Spleen (tissue), 11 donors: ENCODE measurements at regions not wholly inside any gene's neighbourhood (a gene's known extent, or its start where the extent isn't known, plus 50 kb on each side); places are given as distances from the start of the nearest gene placed in this dataset.

Experiments used
- DNase-seq: peaks from one replicate; pipeline ENCODE4 v3.0.0-alpha.2; 2020
- H3K27ac ChIP-seq, 8 donors: fragments of 200-600 bp; sonication (generic) in 7 of 8; 1 replicate in 4 of 8; 2 replicates in 4 of 8; pipeline versions ENCODE4 v1.5.0 to v1.8.0; 2016 to 2021; ENCODE audit warnings: inconsistent platforms in 4 of 8, mild to moderate bottlenecking in 4 of 8, moderate library complexity in 1 of 8
- H3K27me3 ChIP-seq, 7 donors: fragments of 200-600 bp; sonication (generic) in 6 of 7; replicated peaks in 1 of 7; 1 replicate in 4 of 7; 2 replicates in 3 of 7; pipeline versions ENCODE4 v1.5.0 to v1.8.0; 2016 to 2021; ENCODE audit warnings: inconsistent platforms in 3 of 7, mild to moderate bottlenecking in 1 of 7
- H3K36me3 ChIP-seq, 6 donors: fragments of 200-600 bp; sonication (generic) in 5 of 6; 1 replicate in 4 of 6; 2 replicates in 2 of 6; pipeline versions ENCODE4 v1.5.0 to v1.8.0; 2016 to 2021; ENCODE audit warnings: inconsistent platforms in 2 of 6
- H3K4me1 ChIP-seq, 6 donors: fragments of 200-600 bp; sonication (generic) in 5 of 6; 1 replicate in 3 of 6; 2 replicates in 3 of 6; pipeline versions ENCODE4 v1.5.0 to v1.8.0; 2016 to 2021; ENCODE audit warnings: inconsistent platforms in 3 of 6
- H3K4me3 ChIP-seq, 8 donors: fragments of 200-600 bp; sonication (generic) in 7 of 8; 1 replicate in 4 of 8; 2 replicates in 4 of 8; pipeline versions ENCODE4 v1.5.0 to v1.8.0; 2016 to 2021; ENCODE audit warnings: inconsistent platforms in 4 of 8, mild to moderate bottlenecking in 4 of 8, moderate library complexity in 2 of 8
- H3K9me3 ChIP-seq, 8 donors: fragments of 200-600 bp; sonication (generic) in 7 of 8; 1 replicate in 4 of 8; 2 replicates in 4 of 8; pipeline versions ENCODE4 v1.5.0 to v1.8.0; 2016 to 2021; ENCODE audit warnings: inconsistent platforms in 4 of 8
- POLR2A ChIP-seq, 3 donors: fragments of 450-650 bp; IDR thresholded peaks; one replicate each; pipeline ENCODE4 v1.5.1; 2017; ENCODE audit warnings: antibody characterized with exemption in 3 of 3, mild to moderate bottlenecking in 1 of 3
- POLR2AphosphoS5 ChIP-seq, 3 donors: sonication (generic); formaldehyde crosslinking; IDR thresholded peaks; one replicate each; pipeline ENCODE4 v1.5.1; 2017; ENCODE audit warnings: antibody characterized with exemption in 3 of 3
- WGBS, 5 donors: extraction: QIAGEN DNeasy Blood & Tissue Kit in 3 of 5; methylation state at CpG; one replicate each; pipeline versions ENCODE4 v1.1.5 to v1.1.7; 2013 to 2018; 5-methylcytosine and 5-hydroxymethylcytosine counted together
- intact Hi-C: fragments of 100-400 bp; cut with DNase I; formaldehyde crosslinking; loops from one replicate; pipeline ENCODE4 v1.15.0; 2023; ENCODE audit warnings: low total_unique reads
- TF ChIP-seq, protein P1 (sequence below), 11 experiments: fragments of 200-600 bp in 7 of 11; fragments of 450-650 bp in 4 of 11; sonication (generic) in 4 of 11; IDR thresholded peaks in 8 of 11; conservative IDR thresholded peaks in 3 of 11; 1 replicate in 7 of 11; 2 replicates in 4 of 11; pipeline versions ENCODE4 v1.4.0 to v1.8.0; 2016 to 2021; ENCODE audit warnings: antibody characterized with exemption in 11 of 11, inconsistent platforms in 4 of 11, mild to moderate bottlenecking in 1 of 11
- donor health status: healthy with polysubstance abuse.
- donor health status: DM: no; HTN: no; CAD: no; lungs with moderate emphysema.
- donor health status: DM: no; HTN: no; CAD: no.
- donor health status: Bipolar disorder and iron deficiency.
- donor health status: healthy.
- donor health status: DM: no; HTN: no; CAD: no.
- donor health status: DM: yes; HTN: yes; CAD: no.

DNA sequence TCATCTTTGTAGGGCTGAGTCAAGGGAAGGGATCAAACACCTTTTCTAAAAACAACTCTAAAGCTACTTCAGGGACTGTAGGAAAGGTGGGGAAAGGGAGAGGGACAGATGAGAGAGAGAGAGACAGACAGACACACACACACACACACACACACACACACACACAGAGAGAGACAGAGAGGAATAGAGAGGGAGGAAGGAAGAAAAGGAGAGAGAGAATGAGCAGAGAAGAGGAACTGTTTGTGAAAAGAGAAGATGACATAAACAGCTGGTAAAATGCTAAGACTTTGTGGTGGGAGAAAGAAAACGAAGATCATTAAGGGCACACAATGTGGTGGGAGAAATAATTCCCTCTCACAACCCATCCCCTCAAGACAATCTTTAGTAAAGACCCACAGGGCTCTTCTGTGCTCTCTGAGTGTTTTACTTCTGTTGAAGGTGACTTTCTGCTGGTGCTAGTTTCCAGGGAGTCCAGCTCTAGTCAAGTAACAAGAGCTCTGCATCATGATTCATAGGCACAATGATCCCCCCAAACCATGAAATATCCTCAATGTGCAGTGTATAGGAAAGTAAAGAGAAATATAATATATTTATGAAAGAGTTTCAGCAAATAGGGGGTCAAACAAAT lies 77.2 kb upstream of the STK17B start:
- H3K36me3 ChIP-seq = peaks cover 0 to 20% (median 0%) of the 10 kb centered on the region in 6 donors
- H3K4me3 ChIP-seq = no peak overlapping the region
- H3K27ac ChIP-seq = peak overlapping the region; percentile 22 to 80 (median 66)
- H3K9me3 ChIP-seq = no peaks in the 10 kb centered on the region
- no peak for DNase-seq
- 27 to 52% (median 35%) methylated on average over 1 of the region's 1 CpG for WGBS, 5 donors
- H3K4me1 ChIP-seq = peaks cover 14 to 86% (median 38%) of the 10 kb centered on the region in 6 donors
- no peak for TF ChIP-seq POLR2A (IDR thresholded peaks at IDR 0.05)
- no peak for TF ChIP-seq POLR2AphosphoS5 (IDR thresholded peaks at IDR 0.05)
- TF ChIP-seq, protein P1, sequence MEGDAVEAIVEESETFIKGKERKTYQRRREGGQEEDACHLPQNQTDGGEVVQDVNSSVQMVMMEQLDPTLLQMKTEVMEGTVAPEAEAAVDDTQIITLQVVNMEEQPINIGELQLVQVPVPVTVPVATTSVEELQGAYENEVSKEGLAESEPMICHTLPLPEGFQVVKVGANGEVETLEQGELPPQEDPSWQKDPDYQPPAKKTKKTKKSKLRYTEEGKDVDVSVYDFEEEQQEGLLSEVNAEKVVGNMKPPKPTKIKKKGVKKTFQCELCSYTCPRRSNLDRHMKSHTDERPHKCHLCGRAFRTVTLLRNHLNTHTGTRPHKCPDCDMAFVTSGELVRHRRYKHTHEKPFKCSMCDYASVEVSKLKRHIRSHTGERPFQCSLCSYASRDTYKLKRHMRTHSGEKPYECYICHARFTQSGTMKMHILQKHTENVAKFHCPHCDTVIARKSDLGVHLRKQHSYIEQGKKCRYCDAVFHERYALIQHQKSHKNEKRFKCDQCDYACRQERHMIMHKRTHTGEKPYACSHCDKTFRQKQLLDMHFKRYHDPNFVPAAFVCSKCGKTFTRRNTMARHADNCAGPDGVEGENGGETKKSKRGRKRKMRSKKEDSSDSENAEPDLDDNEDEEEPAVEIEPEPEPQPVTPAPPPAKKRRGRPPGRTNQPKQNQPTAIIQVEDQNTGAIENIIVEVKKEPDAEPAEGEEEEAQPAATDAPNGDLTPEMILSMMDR (IDR thresholded peaks at IDR 0.05 in 8 of 11, conservative IDR thresholded peaks at IDR 0.05 in 3 of 11) = no peak
- intact Hi-C loops = no loop called here
- no peaks in the 10 kb centered on the region for H3K27me3 ChIP-seq

DNA sequence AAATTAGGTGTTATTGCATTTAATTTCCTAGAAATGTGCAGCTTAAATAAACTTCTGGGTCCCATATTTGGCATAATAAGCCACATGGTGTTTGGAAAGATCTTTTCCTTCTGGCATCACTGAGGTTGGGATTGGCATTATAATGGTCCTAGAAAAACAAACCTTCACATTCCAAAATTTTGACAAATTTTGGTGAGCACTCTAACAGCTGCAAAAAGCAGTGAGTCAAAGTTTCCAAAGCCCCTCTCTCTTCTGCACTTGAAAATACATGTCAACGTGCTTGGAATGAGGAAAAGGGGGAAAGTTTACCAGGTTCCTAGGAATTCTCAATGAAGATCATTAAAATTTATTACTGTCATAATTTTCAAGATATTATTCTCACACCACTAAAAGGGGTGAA lies 77.8 kb upstream of the STK17B start:
- TF ChIP-seq POLR2A (IDR thresholded peaks at IDR 0.05) (no peak), POLR2AphosphoS5 (IDR thresholded peaks at IDR 0.05) (no peak)
- TF ChIP-seq, protein P1 (IDR thresholded peaks at IDR 0.05 in 8 of 11, conservative IDR thresholded peaks at IDR 0.05 in 3 of 11) = no peak
- peak overlapping the region; percentile 9 to 80 (median 58) for H3K27ac ChIP-seq
- intact Hi-C loops = no loop called here

DNA sequence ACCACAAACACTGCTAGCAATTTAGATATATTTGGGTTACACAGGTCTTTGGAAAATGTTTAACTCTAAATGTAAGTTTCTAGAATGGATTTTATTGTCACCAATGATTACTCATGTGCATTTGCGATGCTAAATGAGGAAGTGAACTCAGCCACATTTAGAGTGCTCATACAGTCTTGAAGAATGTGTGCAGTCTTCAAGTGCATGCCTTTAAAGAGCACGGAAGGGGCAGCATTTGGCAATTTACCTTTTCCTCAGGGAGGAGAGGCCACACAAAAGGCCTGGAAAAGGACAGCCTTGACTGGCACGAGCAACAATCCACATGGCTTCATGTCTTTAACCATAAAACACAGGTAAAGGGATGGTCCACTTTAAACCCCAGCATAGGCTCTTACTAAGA lies 78.5 kb upstream of the STK17B start:
- TF ChIP-seq POLR2AphosphoS5 (IDR thresholded peaks at IDR 0.05) = peak in 1 of 3 donors; percentile 15
- TF ChIP-seq, protein P1 (IDR thresholded peaks at IDR 0.05 in 8 of 11, conservative IDR thresholded peaks at IDR 0.05 in 3 of 11) = peak in 1 of 11 experiments; percentile 21
- no peak for TF ChIP-seq POLR2A (IDR thresholded peaks at IDR 0.05)
- Histone ChIP-seq H3K4me1 (peaks cover 14 to 73% (median 38%) of the 10 kb centered on the region in 6 donors), H3K9me3 (no peaks in the 10 kb centered on the region), H3K4me3 (no peak overlapping the region), H3K27me3 (no peaks in the 10 kb centered on the region), H3K36me3 (peaks cover 0 to 26% (median 0%) of the 10 kb centered on the region in 6 donors), H3K27ac (peak overlapping the region in 7 of 8 donors; percentile 9 to 80 (median 70))
- 28 to 33% (median 30%) methylated on average over 3 of the region's 3 CpGs for WGBS, 5 donors
- intact Hi-C loops = no loop called here
- no peak for DNase-seq

More for the DNA sequence above, 77.8 kb upstream of the STK17B start:
- Histone ChIP-seq H3K27me3 (no peaks in the 10 kb centered on the region), H3K4me3 (no peak overlapping the region), H3K4me1 (peaks cover 14 to 80% (median 38%) of the 10 kb centered on the region in 6 donors), H3K9me3 (no peaks in the 10 kb centered on the region), H3K36me3 (peaks cover 0 to 26% (median 0%) of the 10 kb centered on the region in 6 donors)
- WGBS, 5 donors = 45 to 83% (median 51%) methylated on average over 1 of the region's 1 CpG
- no peak for DNase-seq

DNA sequence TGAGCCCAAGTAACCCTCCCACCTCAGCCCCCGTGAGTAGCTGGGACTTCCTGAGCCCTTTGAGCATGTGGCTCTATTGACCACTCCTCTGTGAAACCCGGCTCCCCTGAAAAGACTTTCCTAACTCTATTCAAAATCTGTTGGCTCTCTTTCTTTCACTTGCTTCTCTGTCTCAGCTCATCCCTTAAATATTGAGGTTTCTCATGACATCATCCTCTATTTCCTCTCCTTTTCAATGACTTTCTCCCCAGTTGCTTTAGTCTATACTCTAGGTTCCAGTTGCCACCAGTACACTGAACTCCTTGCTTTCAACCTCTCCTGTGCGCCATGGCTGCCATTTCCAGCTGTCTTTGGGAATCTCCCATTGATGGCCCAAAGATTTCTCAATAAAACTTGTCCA lies 79.8 kb upstream of the STK17B start:
- TF ChIP-seq, protein P1 (IDR thresholded peaks at IDR 0.05 in 8 of 11, conservative IDR thresholded peaks at IDR 0.05 in 3 of 11) = no peak
- no peak for TF ChIP-seq POLR2AphosphoS5 (IDR thresholded peaks at IDR 0.05)
- TF ChIP-seq POLR2A (IDR thresholded peaks at IDR 0.05) = no peak
- no peaks in the 10 kb centered on the region for H3K27me3 ChIP-seq
- DNase-seq = no peak
- H3K4me3 ChIP-seq = no peak overlapping the region
- H3K27ac ChIP-seq = peak overlapping the region in 1 of 8 donors; percentile 70
- intact Hi-C loops = no loop called here
- 88 to 98% (median 94%) methylated on average over 3 of the region's 3 CpGs for WGBS, 5 donors
- H3K9me3 ChIP-seq = no peaks in the 10 kb centered on the region
- peaks cover 0 to 26% (median 0%) of the 10 kb centered on the region in 6 donors for H3K36me3 ChIP-seq
- H3K4me1 ChIP-seq = peaks cover 14 to 62% (median 35%) of the 10 kb centered on the region in 6 donors
